ENCODE measurements at regions not wholly inside any gene's neighbourhood (a gene's known extent, or its start where the extent isn't known, plus 50 kb on each side); places are given as distances from the start of the nearest gene placed in this dataset.

DNA sequence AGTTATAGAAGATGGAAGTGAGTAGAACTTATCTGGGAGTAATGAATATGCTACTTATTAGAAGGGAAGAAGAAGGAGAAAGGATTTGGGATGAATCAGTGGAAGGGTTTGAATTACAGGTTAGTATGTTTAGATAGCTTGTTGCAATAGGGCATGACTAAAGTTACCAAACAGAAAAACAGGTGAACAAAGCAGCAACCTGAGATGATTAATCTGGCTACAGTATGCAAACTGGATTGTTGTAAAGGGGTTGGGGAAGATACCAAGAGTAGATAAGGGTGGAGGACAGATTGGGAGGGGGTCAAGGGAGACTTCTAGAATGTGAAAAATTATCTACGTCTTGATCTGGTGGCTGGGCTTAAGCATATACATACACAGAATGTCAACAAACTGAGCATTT is 73.4 kb upstream of the CLEC14A start:
- TF ChIP-seq POLR2A (IDR thresholded peaks at IDR 0.05) (no peak), EP300 (IDR thresholded peaks at IDR 0.05) (no peak), POLR2AphosphoS5 (IDR thresholded peaks at IDR 0.05) (no peak)
- TF ChIP-seq, protein P1, sequence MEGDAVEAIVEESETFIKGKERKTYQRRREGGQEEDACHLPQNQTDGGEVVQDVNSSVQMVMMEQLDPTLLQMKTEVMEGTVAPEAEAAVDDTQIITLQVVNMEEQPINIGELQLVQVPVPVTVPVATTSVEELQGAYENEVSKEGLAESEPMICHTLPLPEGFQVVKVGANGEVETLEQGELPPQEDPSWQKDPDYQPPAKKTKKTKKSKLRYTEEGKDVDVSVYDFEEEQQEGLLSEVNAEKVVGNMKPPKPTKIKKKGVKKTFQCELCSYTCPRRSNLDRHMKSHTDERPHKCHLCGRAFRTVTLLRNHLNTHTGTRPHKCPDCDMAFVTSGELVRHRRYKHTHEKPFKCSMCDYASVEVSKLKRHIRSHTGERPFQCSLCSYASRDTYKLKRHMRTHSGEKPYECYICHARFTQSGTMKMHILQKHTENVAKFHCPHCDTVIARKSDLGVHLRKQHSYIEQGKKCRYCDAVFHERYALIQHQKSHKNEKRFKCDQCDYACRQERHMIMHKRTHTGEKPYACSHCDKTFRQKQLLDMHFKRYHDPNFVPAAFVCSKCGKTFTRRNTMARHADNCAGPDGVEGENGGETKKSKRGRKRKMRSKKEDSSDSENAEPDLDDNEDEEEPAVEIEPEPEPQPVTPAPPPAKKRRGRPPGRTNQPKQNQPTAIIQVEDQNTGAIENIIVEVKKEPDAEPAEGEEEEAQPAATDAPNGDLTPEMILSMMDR (IDR thresholded peaks at IDR 0.05) = no peak

All from gastroesophageal sphincter (tissue), 3 donors.